CD14-positive monocyte (primary cell): ENCODE measurements at regions not wholly inside any gene's neighbourhood (a gene's known extent, or its start where the extent isn't known, plus 50 kb on each side); places are given as distances from the start of the nearest gene placed in this dataset.

Experiments used
- DNase-seq, 3 donors: peaks; one replicate each; pipeline ENCODE4 v3.0.0-alpha.2; 2011 to 2022
- H2AFZ ChIP-seq: 2 replicates; pipeline ENCODE4 v1.6.0; 2012; ENCODE audit warnings: mild to moderate bottlenecking, low read depth, low read length, inconsistent platforms; ENCODE audit not compliant: insufficient read depth, poor library complexity, severe bottlenecking
- H3K27ac ChIP-seq, 2 donors: 1 replicate in 1 of 2; 2 replicates in 1 of 2; pipeline ENCODE4 v1.5.1; 2012 to 2013; ENCODE audit warnings: low read length in 2 of 2, control low read depth in 1 of 2, inconsistent platforms in 1 of 2, low read depth in 1 of 2, mild to moderate bottlenecking in 1 of 2
- H3K27me3 ChIP-seq, 2 donors: one replicate each; pipeline versions ENCODE4 v1.6.0 to v1.6.1; 2011 to 2013; ENCODE audit warnings: low read length in 2 of 2; ENCODE audit not compliant: control insufficient read depth in 2 of 2, insufficient read depth in 2 of 2
- H3K36me3 ChIP-seq, 2 donors: replicated peaks in 1 of 2; 1 replicate in 1 of 2; 2 replicates in 1 of 2; pipeline versions ENCODE4 v1.5.1 to v1.6.1; 2012 to 2013; ENCODE audit warnings: low read length in 2 of 2, control low read depth in 1 of 2, inconsistent platforms in 1 of 2, mild to moderate bottlenecking in 1 of 2; ENCODE audit not compliant: insufficient read depth in 2 of 2, control insufficient read depth in 1 of 2
- H3K4me1 ChIP-seq, 2 donors: 1 replicate in 1 of 2; 2 replicates in 1 of 2; pipeline versions ENCODE4 v1.5.1 to v1.6.1; 2012 to 2013; ENCODE audit warnings: low read length in 2 of 2, control low read depth in 1 of 2, inconsistent platforms in 1 of 2, mild to moderate bottlenecking in 1 of 2, moderate library complexity in 1 of 2; ENCODE audit not compliant: insufficient read depth in 2 of 2, control insufficient read depth in 1 of 2
- H3K4me2 ChIP-seq: replicated peaks from 2 replicates; pipeline ENCODE3; 2012; ENCODE audit warnings: low read length, moderate library complexity, mild to moderate bottlenecking; ENCODE audit not compliant: poor library complexity, severe bottlenecking; ENCODE audit errors: extremely low read depth
- H3K4me3 ChIP-seq, 3 experiments: fragments of 200-600 bp in 1 of 3; sonication (generic) in 1 of 3; replicated peaks in 1 of 3; 1 replicate in 2 of 3; 2 replicates in 1 of 3; pipeline ENCODE4 v1.5.1; 2011 to 2013; ENCODE audit warnings: low read length in 3 of 3, mild to moderate bottlenecking in 3 of 3, control low read depth in 2 of 3, low read depth in 2 of 3, inconsistent platforms in 1 of 3, moderate library complexity in 1 of 3
- H3K79me2 ChIP-seq: 2 replicates; pipeline ENCODE4 v1.6.0; 2012; ENCODE audit warnings: mild to moderate bottlenecking, control low read depth, inconsistent platforms, low read length, moderate library complexity; ENCODE audit not compliant: insufficient read depth
- H3K9ac ChIP-seq: 2 replicates; pipeline ENCODE4 v1.6.0; 2017; ENCODE audit warnings: low read length, mild to moderate bottlenecking; ENCODE audit not compliant: insufficient read depth, poor library complexity, severe bottlenecking
- H3K9me3 ChIP-seq, 2 donors: replicated peaks in 1 of 2; 1 replicate in 1 of 2; 2 replicates in 1 of 2; pipeline versions ENCODE4 v1.5.1 to v1.6.1; 2012 to 2013; ENCODE audit warnings: low read length in 2 of 2, control low read depth in 1 of 2; ENCODE audit not compliant: control insufficient read depth in 1 of 2, insufficient read depth in 1 of 2
- H4K20me1 ChIP-seq: 2 replicates; pipeline ENCODE4 v1.6.0; 2012; ENCODE audit warnings: mild to moderate bottlenecking, low read length, control low read depth, moderate library complexity; ENCODE audit not compliant: insufficient read depth
- H3K27ac Mint-ChIP-seq, 7 donors: one replicate each; pipeline ENCODE4 v1.8.0; 2020; ENCODE audit warnings: mild to moderate bottlenecking in 7 of 7, mixed read lengths in 7 of 7, moderate library complexity in 6 of 7, inconsistent platforms in 2 of 7
- H3K27me3 Mint-ChIP-seq, 3 donors: one replicate each; pipeline ENCODE4 v1.8.0; 2021 to 2022; ENCODE audit warnings: low read depth in 3 of 3, mild to moderate bottlenecking in 3 of 3, mixed read lengths in 3 of 3, moderate library complexity in 3 of 3, inconsistent platforms in 1 of 3
- H3K36me3 Mint-ChIP-seq, 2 donors: one replicate each; pipeline ENCODE4 v1.8.0; 2020; ENCODE audit warnings: mixed read lengths in 2 of 2, inconsistent platforms in 1 of 2, mild to moderate bottlenecking in 1 of 2
- H3K4me1 Mint-ChIP-seq: one replicate; pipeline ENCODE4 v1.8.0; 2020; ENCODE audit warnings: mild to moderate bottlenecking, mixed read lengths
- H3K4me3 Mint-ChIP-seq, 2 donors: one replicate each; pipeline ENCODE4 v1.8.0; 2020; ENCODE audit warnings: mild to moderate bottlenecking in 2 of 2, mixed read lengths in 2 of 2, moderate library complexity in 1 of 2
- H3K9me3 Mint-ChIP-seq, 7 donors: one replicate each; pipeline ENCODE4 v1.8.0; 2020 to 2022; ENCODE audit warnings: mixed read lengths in 7 of 7, mild to moderate bottlenecking in 6 of 7, moderate library complexity in 6 of 7, inconsistent platforms in 2 of 7
- CTCF ChIP-seq: fragments of 200-600 bp; IDR thresholded peaks from one replicate; pipeline ENCODE4 v1.8.0; 2022; ENCODE audit warnings: antibody characterized with exemption, mild to moderate bottlenecking
- WGBS: methylation state at CpG from one replicate; pipeline ENCODE4 v1.1.5; 2013; ENCODE audit warnings: missing lambda C conversion rate; ENCODE audit not compliant: insufficient coverage; 5-methylcytosine and 5-hydroxymethylcytosine counted together
- intact Hi-C, 2 donors: fragments of 100-400 bp; cut with micrococcal nuclease; formaldehyde crosslinking; loops; one replicate each; pipeline versions ENCODE4 v1.15.0 to v1.15.1; 2023

- Mint-ChIP-seq H3K4me1 (no peaks in the 10 kb centered on the region), H3K27ac (no peak overlapping the region), H3K4me3 (no peak overlapping the region), H3K36me3 (no peaks in the 10 kb centered on the region), H3K27me3 (no peaks in the 10 kb centered on the region), H3K9me3 (no peaks in the 10 kb centered on the region)
- DNase-seq = no peak
- H3K4me3 ChIP-seq = no peak overlapping the region
- intact Hi-C loops = no loop called here
- 68% methylated on average over 4 of the region's 11 CpGs for WGBS
- H3K9ac ChIP-seq = no peak overlapping the region
- no peak overlapping the region for H2AFZ ChIP-seq
- no peaks in the 10 kb centered on the region for H4K20me1 ChIP-seq
- H3K79me2 ChIP-seq = no peaks in the 10 kb centered on the region
- no peak for TF ChIP-seq CTCF
- no peaks in the 10 kb centered on the region for H3K36me3 ChIP-seq
- no peaks in the 10 kb centered on the region for H3K9me3 ChIP-seq
- no peak overlapping the region for H3K4me2 ChIP-seq
- H3K27ac ChIP-seq = no peak overlapping the region
- H3K4me1 ChIP-seq = no peaks in the 10 kb centered on the region
- H3K27me3 ChIP-seq = no peaks in the 10 kb centered on the region
Measured at GRCh38 chr11:28673691-28674432, 565.7 kb downstream of the METTL15 start.

GRCh38 chr11:28671274-28671673 is 563.1 kb downstream of the METTL15 start:
- no CpG with 5 or more reads among the region's 4 CpGs for WGBS
- no peaks in the 10 kb centered on the region for H3K27me3 Mint-ChIP-seq
- H4K20me1 ChIP-seq = no peaks in the 10 kb centered on the region
- H3K79me2 ChIP-seq = no peaks in the 10 kb centered on the region
- H2AFZ ChIP-seq = no peak overlapping the region
- no peak overlapping the region for H3K27ac ChIP-seq
- H3K27ac Mint-ChIP-seq = no peak overlapping the region
- H3K4me1 ChIP-seq = no peaks in the 10 kb centered on the region
- no peak overlapping the region for H3K4me3 Mint-ChIP-seq
- no peak overlapping the region for H3K9ac ChIP-seq
- no peak overlapping the region for H3K4me3 ChIP-seq
- H3K36me3 Mint-ChIP-seq = no peaks in the 10 kb centered on the region
- H3K36me3 ChIP-seq = no peaks in the 10 kb centered on the region
- no peak for TF ChIP-seq CTCF
- H3K4me1 Mint-ChIP-seq = no peaks in the 10 kb centered on the region
- intact Hi-C loops = no loop called here
- no peaks in the 10 kb centered on the region for H3K9me3 ChIP-seq
- H3K9me3 Mint-ChIP-seq = peaks cover 0 to 5% (median 0%) of the 10 kb centered on the region in 7 donors
- DNase-seq = no peak
- H3K4me2 ChIP-seq = no peak overlapping the region
- H3K27me3 ChIP-seq = no peaks in the 10 kb centered on the region
